ENCODE measurements at regions not wholly inside any gene's neighbourhood (a gene's known extent, or its start where the extent isn't known, plus 50 kb on each side); places are given as distances from the start of the nearest gene placed in this dataset.

GRCh38 chr2:223226264-223226663, 174.3 kb downstream of the KCNE4 start:
- TF ChIP-seq CTCF (IDR thresholded peaks at IDR 0.05; ENCODE audit: low read depth, low read length) = no peak
- H3K4me3 ChIP-seq (ENCODE audit: low read depth, low read length) = no peak overlapping the region
- DNase-seq (ENCODE audit: low read depth, low spot score) = no peak
- in situ Hi-C loops (cut with HindIII; ENCODE audit: low sequenced_read_pairs) = no loop called here

GRCh38 chr2:223227338-223227737, 175.3 kb downstream of the KCNE4 start:
- peak; percentile 27 for DNase-seq (ENCODE audit: low read depth, low spot score)
- no peak for TF ChIP-seq CTCF (IDR thresholded peaks at IDR 0.05; ENCODE audit: low read depth, low read length)
- H3K4me3 ChIP-seq (ENCODE audit: low read depth, low read length) = no peak overlapping the region
- in situ Hi-C loops (cut with HindIII; ENCODE audit: low sequenced_read_pairs) = no loop called here

- in situ Hi-C loops (cut with HindIII; ENCODE audit: low sequenced_read_pairs) = no loop called here
- no peak for DNase-seq (ENCODE audit: low read depth, low spot score)
- no peak overlapping the region for H3K4me3 ChIP-seq (ENCODE audit: low read depth, low read length)
- TF ChIP-seq CTCF (IDR thresholded peaks at IDR 0.05; ENCODE audit: low read depth, low read length) = no peak
Observed at GRCh38 chr2:223228871-223229270, 176.9 kb downstream of the KCNE4 start.

DNA sequence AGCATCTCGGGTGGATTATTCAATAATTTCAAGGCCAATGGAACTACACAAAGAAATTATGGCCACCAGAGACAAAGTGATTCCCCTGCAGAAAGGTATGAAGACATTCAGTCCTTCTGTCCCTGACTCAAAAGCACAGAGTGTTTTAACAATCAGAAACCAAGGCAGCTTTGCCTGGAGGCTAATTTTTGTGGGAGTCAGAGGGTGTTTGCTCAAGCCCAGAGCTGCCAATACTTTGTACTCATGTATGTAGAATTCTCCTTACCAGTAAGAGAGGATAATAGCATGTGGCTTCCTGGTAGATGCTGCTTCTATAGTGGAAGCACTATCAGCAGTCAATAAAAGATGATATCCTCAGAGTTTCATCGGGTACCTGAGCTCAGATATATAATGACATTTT, 178.4 kb downstream of the KCNE4 start:
- DNase-seq (ENCODE audit: low read depth, low spot score) = no peak
- in situ Hi-C loops (cut with HindIII; ENCODE audit: low sequenced_read_pairs) = no loop called here
- no peak for TF ChIP-seq CTCF (IDR thresholded peaks at IDR 0.05; ENCODE audit: low read depth, low read length)
- no peak overlapping the region for H3K4me3 ChIP-seq (ENCODE audit: low read depth, low read length)

- no peak for DNase-seq (ENCODE audit: low read depth, low spot score)
- TF ChIP-seq CTCF (IDR thresholded peaks at IDR 0.05; ENCODE audit: low read depth, low read length) = no peak
- in situ Hi-C loops (cut with HindIII; ENCODE audit: low sequenced_read_pairs) = no loop called here
- no peak overlapping the region for H3K4me3 ChIP-seq (ENCODE audit: low read depth, low read length)
Observed at GRCh38 chr2:223232285-223232684, 180.3 kb downstream of the KCNE4 start.

GRCh38 chr2:223232896-223233295, 180.9 kb downstream of the KCNE4 start:
- in situ Hi-C loops (cut with HindIII; ENCODE audit: low sequenced_read_pairs) = no loop called here

More at GRCh38 chr2:223232896-223233295, 180.9 kb downstream of the KCNE4 start:
- TF ChIP-seq CTCF (IDR thresholded peaks at IDR 0.05; ENCODE audit: low read depth, low read length) = no peak
- DNase-seq (ENCODE audit: low read depth, low spot score) = no peak
- no peak overlapping the region for H3K4me3 ChIP-seq (ENCODE audit: low read depth, low read length)
